ENCODE measurements at regions not wholly inside any gene's neighbourhood (a gene's known extent, or its start where the extent isn't known, plus 50 kb on each side); places are given as distances from the start of the nearest gene placed in this dataset.
"Not testable (repeated sequence)": the region's sequence is repeated elsewhere in the genome, so short reads cannot be mapped to it uniquely, and the experiment has no call there.

- not testable (repeated sequence) for H3K4me1 ChIP-seq (ENCODE audit: insufficient read depth, low read length, poor library complexity, severe bottlenecking); H3K79me2 ChIP-seq (ENCODE audit: insufficient read depth, low read length); H3K4me3 ChIP-seq (ENCODE audit: low read length, poor library complexity, severe bottlenecking); H3K4me2 ChIP-seq (ENCODE audit: low read depth, low read length, poor library complexity, severe bottlenecking); H3K27me3 ChIP-seq (ENCODE audit: insufficient read depth, low read length, poor library complexity, severe bottlenecking); H3K9me2 ChIP-seq (replicated peaks; ENCODE audit: low read depth, low read length); H2AFZ ChIP-seq (ENCODE audit: low read length); H3F3A ChIP-seq (ENCODE audit: low read depth); H3K9me3 ChIP-seq (ENCODE audit: insufficient read depth, low read depth, low read length); H4K20me1 ChIP-seq (ENCODE audit: insufficient read depth, low read length, poor library complexity, severe bottlenecking); H3K9ac ChIP-seq (ENCODE audit: low read depth, low read length, poor library complexity, severe bottlenecking); H3K36me3 ChIP-seq (ENCODE audit: insufficient read depth, low read length)
Observed at GRCh38 chr10:46739919-46740318, 161.0 kb downstream of the SYT15 start.

DNA sequence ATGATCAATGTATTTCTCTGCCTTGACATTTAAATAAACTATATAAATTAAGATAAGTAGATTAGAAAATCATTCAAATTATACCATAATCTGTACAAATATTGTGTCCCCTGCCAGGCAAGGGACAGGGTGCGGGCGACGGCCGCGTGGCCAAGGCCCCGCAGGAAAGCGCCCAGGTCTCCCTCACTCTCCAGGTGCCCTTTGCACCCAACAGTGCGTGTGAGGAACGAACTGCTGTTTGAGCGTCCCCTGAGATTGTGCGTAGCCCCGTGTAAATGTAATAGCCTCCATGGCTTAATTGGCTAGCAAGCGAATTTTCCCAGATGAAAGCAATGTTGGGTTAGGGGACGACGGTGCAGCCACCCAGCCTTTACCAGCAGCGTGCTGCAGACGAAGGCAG lies 161.4 kb downstream of the SYT15 start:
- H3K9ac ChIP-seq (ENCODE audit: low read depth, low read length, poor library complexity, severe bottlenecking); H3K36me3 ChIP-seq (ENCODE audit: insufficient read depth, low read length); H3K4me2 ChIP-seq (ENCODE audit: low read depth, low read length, poor library complexity, severe bottlenecking); H3K27me3 ChIP-seq (ENCODE audit: insufficient read depth, low read length, poor library complexity, severe bottlenecking); H4K20me1 ChIP-seq (ENCODE audit: insufficient read depth, low read length, poor library complexity, severe bottlenecking); H3K9me2 ChIP-seq (replicated peaks; ENCODE audit: low read depth, low read length); H3K79me2 ChIP-seq (ENCODE audit: insufficient read depth, low read length); H3K4me1 ChIP-seq (ENCODE audit: insufficient read depth, low read length, poor library complexity, severe bottlenecking); H3F3A ChIP-seq (ENCODE audit: low read depth); H2AFZ ChIP-seq (ENCODE audit: low read length); H3K9me3 ChIP-seq (ENCODE audit: insufficient read depth, low read depth, low read length); H3K4me3 ChIP-seq (ENCODE audit: low read length, poor library complexity, severe bottlenecking): not testable (repeated sequence)

- H4K20me1 ChIP-seq (ENCODE audit: insufficient read depth, low read length, poor library complexity, severe bottlenecking); H3K36me3 ChIP-seq (ENCODE audit: insufficient read depth, low read length); H3K4me1 ChIP-seq (ENCODE audit: insufficient read depth, low read length, poor library complexity, severe bottlenecking); H3K4me2 ChIP-seq (ENCODE audit: low read depth, low read length, poor library complexity, severe bottlenecking); H3K9me3 ChIP-seq (ENCODE audit: insufficient read depth, low read depth, low read length); H3K9me2 ChIP-seq (replicated peaks; ENCODE audit: low read depth, low read length); H3K9ac ChIP-seq (ENCODE audit: low read depth, low read length, poor library complexity, severe bottlenecking); H2AFZ ChIP-seq (ENCODE audit: low read length); H3K79me2 ChIP-seq (ENCODE audit: insufficient read depth, low read length); H3K4me3 ChIP-seq (ENCODE audit: low read length, poor library complexity, severe bottlenecking); H3F3A ChIP-seq (ENCODE audit: low read depth); H3K27me3 ChIP-seq (ENCODE audit: insufficient read depth, low read length, poor library complexity, severe bottlenecking): not testable (repeated sequence)
Observed at GRCh38 chr10:46749003-46749402, 162.2 kb upstream of the PTPN20 start.

- not testable (repeated sequence) for H3F3A ChIP-seq (ENCODE audit: low read depth); H4K20me1 ChIP-seq (ENCODE audit: insufficient read depth, low read length, poor library complexity, severe bottlenecking); H3K9me3 ChIP-seq (ENCODE audit: insufficient read depth, low read depth, low read length); H3K9ac ChIP-seq (ENCODE audit: low read depth, low read length, poor library complexity, severe bottlenecking); H3K79me2 ChIP-seq (ENCODE audit: insufficient read depth, low read length); H3K36me3 ChIP-seq (ENCODE audit: insufficient read depth, low read length); H3K4me1 ChIP-seq (ENCODE audit: insufficient read depth, low read length, poor library complexity, severe bottlenecking); H3K27me3 ChIP-seq (ENCODE audit: insufficient read depth, low read length, poor library complexity, severe bottlenecking); H3K4me3 ChIP-seq (ENCODE audit: low read length, poor library complexity, severe bottlenecking); H3K9me2 ChIP-seq (replicated peaks; ENCODE audit: low read depth, low read length); H3K4me2 ChIP-seq (ENCODE audit: low read depth, low read length, poor library complexity, severe bottlenecking); H2AFZ ChIP-seq (ENCODE audit: low read length)
Observed at GRCh38 chr10:46749470-46749869, 161.8 kb upstream of the PTPN20 start.

- not testable (repeated sequence) for H3K4me1 ChIP-seq (ENCODE audit: insufficient read depth, low read length, poor library complexity, severe bottlenecking); H3K27me3 ChIP-seq (ENCODE audit: insufficient read depth, low read length, poor library complexity, severe bottlenecking); H3K36me3 ChIP-seq (ENCODE audit: insufficient read depth, low read length); H3F3A ChIP-seq (ENCODE audit: low read depth); H3K4me2 ChIP-seq (ENCODE audit: low read depth, low read length, poor library complexity, severe bottlenecking); H3K9ac ChIP-seq (ENCODE audit: low read depth, low read length, poor library complexity, severe bottlenecking); H2AFZ ChIP-seq (ENCODE audit: low read length); H4K20me1 ChIP-seq (ENCODE audit: insufficient read depth, low read length, poor library complexity, severe bottlenecking); H3K4me3 ChIP-seq (ENCODE audit: low read length, poor library complexity, severe bottlenecking); H3K79me2 ChIP-seq (ENCODE audit: insufficient read depth, low read length); H3K9me2 ChIP-seq (replicated peaks; ENCODE audit: low read depth, low read length); H3K9me3 ChIP-seq (ENCODE audit: insufficient read depth, low read depth, low read length)
Observed at GRCh38 chr10:46753763-46754162, 157.5 kb upstream of the PTPN20 start.

DNA sequence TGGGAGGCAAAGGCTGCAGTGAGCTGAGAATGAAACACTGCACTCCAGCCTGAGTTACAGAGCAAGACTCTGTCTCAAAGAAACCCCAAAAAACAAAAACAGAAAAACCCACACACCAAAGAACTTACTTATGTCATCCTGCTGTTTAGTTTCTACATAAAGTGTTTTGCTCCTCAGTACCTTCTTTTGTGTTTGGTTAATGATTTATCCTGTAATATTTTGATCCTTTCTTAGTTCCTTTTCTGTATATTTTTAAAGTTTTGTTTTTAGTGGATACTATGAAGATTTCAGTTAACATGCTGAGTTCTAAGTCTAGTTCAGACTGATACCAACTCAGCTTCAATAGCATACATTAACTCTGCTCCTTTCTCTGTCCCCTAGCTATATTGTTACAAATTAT lies 149.8 kb upstream of the PTPN20 start:
- H3K36me3 ChIP-seq (ENCODE audit: insufficient read depth, low read length); H3K4me1 ChIP-seq (ENCODE audit: insufficient read depth, low read length, poor library complexity, severe bottlenecking); H2AFZ ChIP-seq (ENCODE audit: low read length); H3K9me3 ChIP-seq (ENCODE audit: insufficient read depth, low read depth, low read length); H3K4me3 ChIP-seq (ENCODE audit: low read length, poor library complexity, severe bottlenecking); H3F3A ChIP-seq (ENCODE audit: low read depth); H3K27me3 ChIP-seq (ENCODE audit: insufficient read depth, low read length, poor library complexity, severe bottlenecking); H3K4me2 ChIP-seq (ENCODE audit: low read depth, low read length, poor library complexity, severe bottlenecking); H4K20me1 ChIP-seq (ENCODE audit: insufficient read depth, low read length, poor library complexity, severe bottlenecking); H3K9ac ChIP-seq (ENCODE audit: low read depth, low read length, poor library complexity, severe bottlenecking); H3K79me2 ChIP-seq (ENCODE audit: insufficient read depth, low read length); H3K9me2 ChIP-seq (replicated peaks; ENCODE audit: low read depth, low read length): not testable (repeated sequence)

DNA sequence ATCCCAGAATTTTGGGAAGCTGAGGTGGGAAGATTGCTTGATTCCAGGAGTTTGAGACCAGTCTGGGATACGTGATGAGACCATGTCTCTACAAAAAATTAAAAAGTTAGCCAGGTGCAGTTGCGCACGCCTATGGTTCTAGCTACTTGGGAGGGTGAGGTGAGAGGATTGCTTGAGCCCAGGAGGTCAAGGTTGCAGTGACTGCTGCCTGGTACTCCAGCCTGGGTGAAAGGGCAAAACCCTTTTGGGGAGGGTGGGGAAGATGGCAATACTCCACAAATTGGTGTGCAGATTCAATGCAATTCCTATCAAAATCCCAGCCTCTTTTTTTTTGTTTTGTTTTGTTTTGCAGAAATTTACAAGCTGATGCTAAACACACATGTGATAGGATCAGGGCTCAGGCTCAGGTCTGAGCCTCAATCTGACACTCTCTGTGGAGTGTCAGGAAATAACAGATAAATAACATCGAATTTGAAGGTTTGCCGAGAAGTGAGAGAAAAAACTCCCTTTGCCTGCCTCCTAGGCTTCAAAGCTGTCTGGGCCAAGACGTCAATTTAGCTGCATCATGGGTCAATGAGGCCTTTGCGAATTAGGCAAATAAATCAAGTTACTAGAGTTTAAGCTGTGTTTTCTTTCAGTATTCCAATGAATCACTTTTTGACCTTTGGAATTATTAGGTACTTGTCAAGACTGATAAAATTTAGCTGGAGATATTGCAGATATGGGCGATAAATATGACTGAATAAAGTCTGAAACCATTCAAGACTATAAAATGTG lies 142.5 kb upstream of the PTPN20 start:
- H3K9me2 ChIP-seq (replicated peaks; ENCODE audit: low read depth, low read length); H3K36me3 ChIP-seq (ENCODE audit: insufficient read depth, low read length); H4K20me1 ChIP-seq (ENCODE audit: insufficient read depth, low read length, poor library complexity, severe bottlenecking); H2AFZ ChIP-seq (ENCODE audit: low read length); H3K4me2 ChIP-seq (ENCODE audit: low read depth, low read length, poor library complexity, severe bottlenecking); H3F3A ChIP-seq (ENCODE audit: low read depth); H3K4me3 ChIP-seq (ENCODE audit: low read length, poor library complexity, severe bottlenecking); H3K9ac ChIP-seq (ENCODE audit: low read depth, low read length, poor library complexity, severe bottlenecking); H3K79me2 ChIP-seq (ENCODE audit: insufficient read depth, low read length); H3K9me3 ChIP-seq (ENCODE audit: insufficient read depth, low read depth, low read length); H3K4me1 ChIP-seq (ENCODE audit: insufficient read depth, low read length, poor library complexity, severe bottlenecking); H3K27me3 ChIP-seq (ENCODE audit: insufficient read depth, low read length, poor library complexity, severe bottlenecking): not testable (repeated sequence)

All from Loucy (cell line).